Epithelial cell of esophagus (primary cell): ENCODE measurements at regions not wholly inside any gene's neighbourhood (a gene's known extent, or its start where the extent isn't known, plus 50 kb on each side); places are given as distances from the start of the nearest gene placed in this dataset.

ENCODE experiments used
- DNase-seq: peaks from one replicate; pipeline ENCODE4 v3.0.0; 2010; ENCODE audit warnings: low read depth
- H3K4me3 ChIP-seq: 2 replicates; pipeline ENCODE4 v1.5.1; 2011; ENCODE audit warnings: mild to moderate bottlenecking, low read length, control low read depth
- TF ChIP-seq, protein P1 (sequence below): IDR thresholded peaks from 2 replicates; pipeline ENCODE4 v1.5.1; 2011; ENCODE audit warnings: low read depth, mild to moderate bottlenecking, low read length, control low read depth, inconsistent platforms; ENCODE audit not compliant: insufficient read depth; ENCODE audit errors: missing control alignments

DNA sequence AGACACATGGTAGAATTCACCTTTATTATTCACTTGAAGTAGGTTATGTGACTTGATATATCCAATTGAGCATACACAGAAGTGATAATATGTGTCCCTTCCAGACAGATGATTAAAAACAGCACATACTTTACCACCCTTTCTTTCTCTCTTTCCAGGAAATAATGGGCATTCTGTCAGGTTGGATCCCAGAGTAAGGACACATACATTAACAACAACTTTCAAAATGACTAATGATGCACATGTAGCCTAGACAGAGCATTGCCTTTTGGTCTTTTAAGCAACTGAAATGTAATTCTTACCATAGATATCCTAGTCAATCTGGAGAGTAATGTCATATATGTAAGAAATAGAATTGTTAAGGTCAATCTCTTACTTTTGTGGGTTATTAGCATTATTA, 1748.7 kb downstream of the EFNA5 start:
- DNase-seq = no peak
- no peak overlapping the region for H3K4me3 ChIP-seq
- TF ChIP-seq, protein P1, sequence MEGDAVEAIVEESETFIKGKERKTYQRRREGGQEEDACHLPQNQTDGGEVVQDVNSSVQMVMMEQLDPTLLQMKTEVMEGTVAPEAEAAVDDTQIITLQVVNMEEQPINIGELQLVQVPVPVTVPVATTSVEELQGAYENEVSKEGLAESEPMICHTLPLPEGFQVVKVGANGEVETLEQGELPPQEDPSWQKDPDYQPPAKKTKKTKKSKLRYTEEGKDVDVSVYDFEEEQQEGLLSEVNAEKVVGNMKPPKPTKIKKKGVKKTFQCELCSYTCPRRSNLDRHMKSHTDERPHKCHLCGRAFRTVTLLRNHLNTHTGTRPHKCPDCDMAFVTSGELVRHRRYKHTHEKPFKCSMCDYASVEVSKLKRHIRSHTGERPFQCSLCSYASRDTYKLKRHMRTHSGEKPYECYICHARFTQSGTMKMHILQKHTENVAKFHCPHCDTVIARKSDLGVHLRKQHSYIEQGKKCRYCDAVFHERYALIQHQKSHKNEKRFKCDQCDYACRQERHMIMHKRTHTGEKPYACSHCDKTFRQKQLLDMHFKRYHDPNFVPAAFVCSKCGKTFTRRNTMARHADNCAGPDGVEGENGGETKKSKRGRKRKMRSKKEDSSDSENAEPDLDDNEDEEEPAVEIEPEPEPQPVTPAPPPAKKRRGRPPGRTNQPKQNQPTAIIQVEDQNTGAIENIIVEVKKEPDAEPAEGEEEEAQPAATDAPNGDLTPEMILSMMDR = no peak

DNA sequence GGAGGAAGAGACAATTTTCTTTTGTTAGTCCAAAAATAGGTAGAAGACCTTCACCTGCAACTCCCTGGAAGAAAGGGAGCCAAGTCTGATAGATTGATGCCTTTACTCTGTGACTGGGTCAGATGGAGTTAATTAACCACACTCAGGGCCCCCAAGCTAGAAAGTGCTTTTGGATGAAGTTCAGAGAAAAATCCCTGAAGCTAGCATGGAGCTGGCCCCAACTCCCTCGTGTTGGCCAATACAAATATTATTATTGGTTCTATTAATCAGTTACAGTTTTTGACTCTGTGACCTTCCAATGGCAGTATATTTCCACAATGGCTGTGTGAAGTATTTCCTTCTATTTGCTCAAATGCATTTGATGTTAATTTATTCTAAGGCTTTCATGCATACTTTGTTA, 1753.5 kb downstream of the EFNA5 start:
- DNase-seq = no peak
- TF ChIP-seq, protein P1 = no peak

DNA sequence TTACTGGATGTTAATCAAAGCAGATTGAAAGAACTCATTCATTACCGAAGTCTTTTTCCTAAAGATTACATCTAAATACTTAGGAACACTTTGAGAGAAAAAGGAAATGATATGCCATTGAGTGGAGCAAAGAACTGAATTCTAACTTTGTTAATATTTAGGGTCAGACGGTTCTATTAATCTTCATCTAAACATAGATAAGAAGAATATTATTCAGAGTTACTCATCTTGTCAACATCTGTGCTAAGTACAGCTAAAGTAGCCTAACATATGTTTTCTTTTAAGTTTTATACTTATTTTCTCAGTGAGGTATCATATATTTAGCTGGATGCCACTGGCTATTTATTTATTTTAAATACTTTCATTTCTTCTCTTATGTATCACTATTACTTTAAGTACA, 1763.7 kb downstream of the EFNA5 start:
- no peak for DNase-seq
- TF ChIP-seq, protein P1 = no peak
- no peak overlapping the region for H3K4me3 ChIP-seq

More for the DNA sequence above, 1753.5 kb downstream of the EFNA5 start:
- H3K4me3 ChIP-seq = no peak overlapping the region

DNA sequence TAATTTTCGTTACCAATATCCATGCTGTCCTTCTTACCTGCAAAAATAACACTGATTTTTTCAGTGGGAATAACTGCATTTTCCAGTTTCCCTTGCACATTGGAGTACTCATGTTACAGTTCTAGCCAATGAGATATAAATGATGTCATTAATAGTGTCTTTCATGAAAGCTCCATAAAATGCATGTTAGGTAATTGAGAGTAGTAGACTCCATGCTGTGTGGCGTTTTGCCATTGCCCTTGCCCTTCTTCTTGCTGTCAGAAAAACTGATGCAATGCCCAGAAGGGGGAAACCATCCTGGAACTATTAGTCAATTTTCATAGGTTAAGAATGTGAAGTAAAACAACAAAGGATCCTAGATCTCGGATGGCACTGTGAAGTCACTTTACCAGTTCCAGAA, 1765.3 kb downstream of the EFNA5 start:
- TF ChIP-seq, protein P1 = no peak
- DNase-seq = peak; percentile 7
- no peak overlapping the region for H3K4me3 ChIP-seq

DNA sequence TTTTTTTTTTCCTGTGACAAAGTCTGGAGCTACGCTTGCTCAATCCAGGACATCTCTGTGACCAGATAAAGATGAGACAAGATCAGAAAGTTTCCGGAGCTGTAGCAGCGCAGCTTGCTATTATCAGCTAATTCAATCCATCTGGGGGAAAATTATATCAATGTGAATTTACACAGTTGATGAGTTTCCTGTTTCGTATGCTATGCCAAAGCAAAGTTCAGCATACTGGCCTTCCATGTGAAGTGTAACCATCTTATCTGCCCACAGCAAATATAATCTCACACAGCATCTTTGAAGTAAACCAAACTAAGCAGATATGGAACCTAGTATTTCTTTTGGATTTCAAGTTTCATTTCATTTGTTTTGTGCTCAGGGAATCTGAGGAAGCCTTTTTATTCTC, 1767.7 kb downstream of the EFNA5 start:
- no peak for DNase-seq
- no peak overlapping the region for H3K4me3 ChIP-seq
- TF ChIP-seq, protein P1 = no peak

DNA sequence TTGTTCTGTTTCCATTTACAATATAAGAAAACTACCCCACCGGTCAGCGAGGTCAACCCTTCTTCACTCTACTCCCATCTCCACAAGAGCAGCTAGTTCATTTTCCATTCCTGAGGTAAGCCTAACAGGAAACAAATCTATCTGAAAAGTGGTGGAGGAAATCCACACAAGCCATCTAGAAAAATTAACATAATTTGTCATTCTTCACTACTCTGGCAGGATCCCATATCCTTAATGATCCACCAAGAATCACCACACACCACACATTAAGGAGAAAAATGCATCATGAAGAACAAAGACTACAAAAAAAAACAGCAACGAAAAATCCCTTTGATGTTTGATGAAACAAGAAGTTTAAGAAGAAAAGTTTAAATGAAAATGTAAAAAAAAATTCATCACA, 1771.0 kb downstream of the EFNA5 start:
- no peak overlapping the region for H3K4me3 ChIP-seq
- TF ChIP-seq, protein P1 = no peak
- DNase-seq = no peak

DNA sequence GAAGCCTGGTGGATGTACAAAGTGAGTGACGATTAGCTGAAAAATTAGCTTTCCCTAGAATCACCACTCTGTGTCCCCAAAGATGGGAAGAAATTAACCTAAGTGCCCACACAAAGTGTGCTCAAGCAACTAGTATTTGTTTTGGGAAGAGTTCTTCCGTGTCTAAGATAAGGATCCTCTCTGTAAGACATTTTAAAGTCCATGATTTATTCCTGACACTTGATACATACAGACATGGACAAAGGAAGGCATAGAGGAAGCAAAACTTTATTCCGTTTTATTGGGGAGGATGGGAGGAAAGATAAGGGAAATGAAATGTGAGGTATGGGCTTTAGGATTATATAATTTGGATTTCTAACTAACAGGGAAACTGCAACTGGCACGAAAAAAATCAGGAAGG, 1772.6 kb downstream of the EFNA5 start:
- H3K4me3 ChIP-seq = no peak overlapping the region
- DNase-seq = no peak
- TF ChIP-seq, protein P1 = no peak
